HG03469 (cell line): ENCODE measurements at regions not wholly inside any gene's neighbourhood (a gene's known extent, or its start where the extent isn't known, plus 50 kb on each side); places are given as distances from the start of the nearest gene placed in this dataset.

Experiments
- ATAC-seq: cut with Tn5 transposase; IDR thresholded peaks from one replicate; pipeline ENCODE4 v1.9.1; 2021; ENCODE audit warnings: mild to moderate bottlenecking, moderate library complexity, moderate number of reproducible peaks; ENCODE audit not compliant: unreplicated experiment

DNA sequence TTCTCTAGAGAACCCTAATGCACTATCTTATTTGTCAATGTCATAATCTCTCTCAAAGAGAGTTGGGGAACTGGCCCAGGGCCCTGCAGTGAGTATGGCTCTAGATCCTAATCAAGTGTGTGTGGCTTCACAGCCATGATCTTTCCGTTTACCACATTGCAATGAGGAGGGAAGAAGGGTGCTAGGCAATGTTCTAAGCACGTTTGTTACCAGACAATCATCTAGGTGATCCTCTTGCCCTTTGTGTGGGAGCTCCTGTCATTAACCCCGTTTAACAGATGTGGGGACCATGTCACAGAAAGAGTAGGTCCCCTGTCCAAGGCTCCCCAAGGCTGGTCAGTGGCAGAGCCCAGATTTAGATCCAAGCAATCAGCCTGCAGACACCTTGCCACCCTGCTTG lies 128.2 kb upstream of the IRX4 start:
- no peak for ATAC-seq

- ATAC-seq = no peak
Measured at GRCh38 chr5:2009986-2010914, 127.5 kb upstream of the IRX4 start.

- ATAC-seq = no peak
Measured at GRCh38 chr5:2008851-2009629, 126.3 kb upstream of the IRX4 start.

DNA sequence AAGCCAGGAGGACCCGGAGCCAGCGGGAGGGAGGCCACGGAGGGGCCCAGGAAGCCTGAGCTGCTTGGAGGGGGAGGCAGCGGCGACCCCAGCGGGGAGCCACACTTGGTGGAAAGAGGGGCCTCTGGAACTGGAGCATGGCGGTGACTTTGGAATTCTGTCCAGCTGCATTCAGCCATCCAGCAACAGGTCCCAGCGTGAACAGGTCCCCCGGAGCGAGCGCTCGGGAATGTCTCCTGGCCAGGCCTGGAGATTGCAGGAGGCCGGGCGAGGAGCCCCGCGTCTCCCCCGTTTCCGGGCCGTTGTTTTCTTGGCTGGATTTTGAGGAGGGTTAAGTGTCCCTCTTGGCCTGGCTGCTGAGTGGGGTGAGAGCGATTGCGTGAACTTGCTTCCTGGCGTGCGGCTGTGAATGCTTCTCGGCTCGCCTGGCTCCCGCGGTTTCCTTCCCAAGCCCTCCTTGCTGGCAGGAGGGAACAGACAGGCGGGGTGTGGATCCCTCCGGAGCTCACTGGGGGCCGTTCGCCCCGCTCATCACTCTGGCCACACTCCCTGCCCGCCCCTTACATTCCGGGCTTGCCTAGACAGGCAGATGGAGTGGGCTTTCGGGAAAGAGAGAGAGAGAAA lies 125.3 kb upstream of the IRX4 start:
- no peak for ATAC-seq

- no peak for ATAC-seq
Measured at GRCh38 chr5:2007496-2007877, 124.8 kb upstream of the IRX4 start.

DNA sequence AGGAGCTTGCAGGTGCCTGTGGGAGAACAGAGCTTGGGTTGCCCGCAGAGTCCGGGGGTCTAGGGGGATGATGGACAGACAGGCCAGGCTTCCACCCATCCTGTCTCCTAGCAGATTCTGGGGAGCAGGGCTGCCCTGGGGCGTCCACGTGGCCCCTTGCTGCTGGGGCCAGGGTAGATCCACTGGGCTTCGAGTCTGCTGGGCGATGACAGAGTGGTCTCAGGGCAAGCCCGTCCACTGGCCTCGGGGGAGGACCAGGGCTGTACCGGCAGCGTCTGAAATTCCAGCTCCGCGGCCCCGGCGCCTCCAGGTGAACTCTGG lies 124.2 kb upstream of the IRX4 start:
- no peak for ATAC-seq

DNA sequence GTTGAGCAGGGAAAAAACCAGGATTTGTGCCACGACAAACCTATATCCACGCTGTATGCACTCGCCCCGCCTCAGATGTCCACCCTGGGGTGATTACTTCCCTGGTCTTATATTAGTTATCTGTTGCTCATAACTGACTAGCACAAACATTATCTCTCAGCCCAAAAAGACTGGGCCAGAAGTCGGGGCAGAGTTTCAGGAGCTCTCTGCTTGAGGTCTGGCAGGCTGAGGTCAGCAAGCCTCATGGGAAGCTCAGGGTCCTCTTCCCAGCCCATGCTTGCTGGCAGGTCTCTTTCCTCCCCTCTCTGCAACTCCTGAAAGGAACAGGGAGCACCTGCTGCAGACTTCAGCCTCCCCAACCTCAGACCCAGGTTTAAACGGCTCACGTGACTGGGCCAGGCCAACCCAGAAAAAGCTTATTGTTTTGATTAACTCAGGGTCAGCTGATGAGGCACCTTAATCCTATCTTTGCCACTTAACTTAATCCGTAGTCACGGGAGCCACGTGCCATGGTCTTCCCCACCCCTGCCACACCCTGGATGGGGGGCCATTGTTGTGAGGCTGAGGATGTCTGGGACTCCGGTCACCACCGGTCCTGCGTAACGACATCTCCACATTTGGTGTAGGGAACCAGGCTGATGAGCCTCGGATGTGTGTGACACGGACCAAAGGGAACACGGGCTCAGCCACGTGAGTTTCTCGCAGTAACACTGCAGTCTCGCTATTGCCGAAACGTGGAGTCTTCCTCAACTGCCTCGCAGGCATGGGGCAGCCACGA lies 123.7 kb upstream of the IRX4 start:
- ATAC-seq = no peak

DNA sequence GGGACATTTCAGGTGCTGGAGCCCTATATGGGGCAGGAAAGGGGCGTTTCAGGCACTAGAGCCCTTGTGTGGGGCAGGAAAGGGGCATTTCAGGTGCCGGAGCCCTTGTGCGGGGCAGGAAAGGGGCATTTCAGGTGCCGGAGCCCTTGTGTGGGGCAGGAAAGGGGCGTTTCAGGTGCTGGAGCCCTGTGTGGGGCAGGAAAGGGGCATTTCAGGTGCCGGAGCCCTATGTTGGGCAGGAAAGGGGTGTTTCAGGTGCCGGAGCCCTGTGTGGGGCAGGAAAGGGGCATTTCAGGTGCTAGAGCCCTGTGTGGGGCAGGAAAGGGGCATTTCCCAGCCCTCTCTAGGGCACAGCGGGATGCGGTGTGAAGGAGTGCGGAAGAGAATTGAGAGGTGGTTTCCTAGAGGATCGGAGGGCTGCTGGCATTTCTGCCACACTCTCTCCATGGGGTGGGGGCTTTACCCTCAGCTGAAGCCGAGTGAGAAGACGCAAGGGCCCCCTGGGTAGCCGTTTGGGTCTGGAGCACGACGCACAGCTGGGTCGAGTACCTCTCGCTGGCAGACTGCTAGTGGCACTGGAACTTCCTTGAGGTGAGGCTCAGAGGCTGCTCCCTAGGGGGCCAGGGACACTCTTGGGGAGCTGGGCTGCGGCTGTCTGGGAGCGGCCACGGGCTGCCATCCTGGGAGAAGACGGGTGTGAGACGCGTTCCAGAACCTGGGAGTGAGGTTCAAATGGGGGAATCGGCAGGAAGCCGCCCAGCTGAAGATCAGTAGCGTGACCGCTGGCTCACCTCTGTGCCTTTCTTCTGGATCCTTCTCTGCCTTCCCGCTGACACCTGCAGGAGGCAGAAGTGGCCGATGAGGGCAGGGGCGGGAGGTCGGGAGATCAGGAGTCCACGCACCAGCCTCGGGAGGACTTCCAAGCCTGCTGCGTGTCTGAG lies 122.6 kb upstream of the IRX4 start:
- no peak for ATAC-seq

- no peak for ATAC-seq
Measured at GRCh38 chr5:2003690-2004365, 121.1 kb upstream of the IRX4 start.

DNA sequence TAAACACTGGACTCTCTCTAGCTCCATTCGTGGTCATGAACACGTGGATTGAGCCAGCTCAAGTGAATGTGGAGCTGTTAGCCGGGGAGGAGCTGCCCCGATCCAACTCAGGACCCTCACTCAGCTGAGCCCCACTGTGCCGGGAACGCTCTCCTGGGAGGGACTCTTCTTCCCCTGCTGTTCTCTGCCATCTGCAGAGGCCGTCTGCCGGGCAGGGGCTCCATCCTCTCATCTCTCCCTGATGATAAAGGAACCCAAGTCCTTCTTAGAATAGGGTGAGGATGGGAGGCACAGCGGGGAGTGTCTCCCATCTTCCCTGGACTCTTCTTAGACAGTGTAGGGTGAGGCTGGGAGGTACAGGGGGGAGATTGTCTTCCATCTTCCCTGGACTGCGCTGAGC lies 120.5 kb upstream of the IRX4 start:
- ATAC-seq = no peak

GRCh38 chr5:2001300-2001699 lies 118.6 kb upstream of the IRX4 start:
- no peak for ATAC-seq

DNA sequence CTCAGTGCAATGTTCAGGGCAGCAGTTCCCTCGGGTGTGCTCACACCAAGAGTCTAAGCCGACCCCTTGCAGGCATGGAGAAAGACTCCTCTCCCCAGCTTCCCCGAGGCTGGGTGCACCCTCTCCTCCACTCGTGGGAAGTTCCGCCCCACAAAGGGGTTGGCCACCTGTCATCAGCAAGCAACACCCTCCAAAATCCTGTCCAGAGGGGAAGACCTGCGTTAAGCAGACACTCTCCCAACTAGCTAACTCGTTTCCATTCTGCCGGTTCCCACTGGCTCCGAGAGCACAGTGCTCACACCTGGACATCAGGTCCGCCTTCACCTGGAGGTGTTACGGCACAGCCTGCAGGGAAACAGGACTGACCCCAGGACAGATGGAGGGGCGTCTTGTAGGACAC lies 117.9 kb upstream of the IRX4 start:
- ATAC-seq = no peak

DNA sequence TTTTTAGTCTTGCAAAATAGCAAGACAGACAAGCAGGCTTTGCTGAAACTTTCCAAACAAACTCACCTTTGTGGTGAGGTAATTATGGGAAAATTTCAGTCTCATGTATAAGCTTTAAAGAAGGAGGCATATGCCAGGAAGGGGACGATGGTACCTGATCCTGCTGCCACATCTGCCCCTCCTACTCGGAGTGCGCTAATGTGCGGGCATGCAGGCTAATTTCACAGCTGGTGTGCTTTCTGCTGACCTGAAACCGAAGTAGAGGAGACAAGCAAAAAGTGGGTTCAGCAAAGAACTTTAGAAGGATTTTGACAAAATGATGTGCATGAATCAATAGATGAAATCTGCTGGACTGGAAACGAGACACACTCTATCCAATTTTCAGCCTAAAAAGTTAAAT lies 117.1 kb upstream of the IRX4 start:
- no peak for ATAC-seq

DNA sequence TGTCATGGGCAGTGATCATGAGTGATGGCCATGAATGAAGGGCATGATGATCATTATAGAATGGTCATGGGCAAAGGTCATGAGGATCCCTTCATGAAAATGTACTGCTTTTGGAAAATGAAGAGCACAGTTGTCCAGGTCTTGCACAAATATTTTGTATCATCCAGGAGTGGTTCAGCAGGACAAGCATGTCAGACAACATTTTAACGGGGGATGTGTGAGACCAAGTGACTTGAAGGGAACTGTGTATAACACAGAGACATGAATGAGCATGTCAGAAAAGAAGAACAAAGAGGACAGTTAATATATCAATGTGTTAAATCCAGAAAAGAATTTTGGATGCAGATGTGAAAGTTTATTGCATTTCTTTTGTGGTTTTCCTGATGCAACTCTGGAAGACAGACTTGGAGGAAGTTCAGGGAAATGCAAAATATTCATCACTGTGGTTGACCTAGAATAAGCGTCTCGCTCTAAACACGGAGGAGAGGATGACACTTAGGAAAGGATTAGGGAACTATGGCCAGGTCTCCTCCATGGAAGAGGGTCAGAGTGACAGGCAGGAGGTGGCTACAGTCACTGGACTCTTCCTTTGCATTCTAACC lies 116.1 kb upstream of the IRX4 start:
- ATAC-seq = no peak

DNA sequence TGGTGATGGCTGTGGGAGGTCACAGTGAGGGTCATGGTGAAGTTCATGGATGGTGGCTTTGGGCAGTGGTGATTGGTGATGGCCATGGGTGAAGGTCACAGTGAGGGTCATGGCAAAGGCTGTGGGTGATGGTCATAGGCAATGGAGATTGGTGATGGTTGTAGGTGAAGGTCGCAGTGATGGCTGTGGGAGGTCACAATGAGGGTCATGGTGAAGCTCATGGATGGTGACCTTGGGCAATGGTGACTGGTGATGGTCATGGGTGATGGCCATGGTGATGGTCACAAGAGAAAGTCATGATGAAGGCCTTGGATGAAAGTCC lies 115.6 kb upstream of the IRX4 start:
- no peak for ATAC-seq

- no peak for ATAC-seq
Measured at GRCh38 chr5:1997640-1998347, 115.1 kb upstream of the IRX4 start.

DNA sequence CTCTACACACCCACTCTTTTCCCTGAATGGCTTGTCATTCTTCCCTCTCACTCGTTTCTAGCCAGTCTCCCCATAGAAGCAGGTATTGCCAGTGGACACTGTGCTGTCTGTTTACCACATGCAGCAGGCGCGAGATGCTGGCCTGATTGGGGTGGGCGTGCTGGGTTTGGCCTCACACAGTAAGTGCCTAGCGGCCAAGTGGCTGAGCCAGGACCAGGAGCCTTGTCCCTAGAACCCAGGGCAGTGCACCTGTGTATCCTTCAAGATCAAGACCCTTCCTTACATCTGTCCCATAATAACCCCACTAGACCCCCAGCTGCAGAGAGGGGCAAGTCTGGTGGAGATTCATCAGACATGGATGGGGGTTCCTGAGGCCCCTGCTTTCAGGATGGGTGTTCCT lies 112.8 kb upstream of the IRX4 start:
- no peak for ATAC-seq

DNA sequence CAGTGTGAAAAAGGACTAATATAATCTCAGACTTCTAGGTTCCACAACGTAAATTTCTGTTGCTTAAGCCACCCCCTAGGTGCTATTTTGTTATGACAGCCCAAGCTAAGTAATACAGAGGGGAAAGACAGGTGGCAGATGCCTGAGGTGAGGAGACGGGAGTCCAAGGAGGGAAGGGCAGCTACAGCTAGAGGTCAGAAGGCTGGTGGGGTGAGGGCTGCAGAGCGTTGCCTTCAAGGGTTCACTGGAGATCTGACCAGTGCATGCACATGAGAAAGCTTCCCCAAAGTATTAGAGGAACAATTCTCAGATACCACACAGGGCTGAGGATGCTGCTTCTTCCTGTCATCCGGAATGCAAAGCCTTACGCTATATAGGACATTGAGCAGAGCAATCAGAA lies 104.7 kb upstream of the IRX4 start:
- ATAC-seq = no peak

GRCh38 chr5:1985781-1986180 lies 103.1 kb upstream of the IRX4 start:
- ATAC-seq = no peak
